ENCODE measurements at regions not wholly inside any gene's neighbourhood (a gene's known extent, or its start where the extent isn't known, plus 50 kb on each side); places are given as distances from the start of the nearest gene placed in this dataset.
A peak's percentile ranks its signal among the peaks of the same experiment; 100 is the strongest.

DNA sequence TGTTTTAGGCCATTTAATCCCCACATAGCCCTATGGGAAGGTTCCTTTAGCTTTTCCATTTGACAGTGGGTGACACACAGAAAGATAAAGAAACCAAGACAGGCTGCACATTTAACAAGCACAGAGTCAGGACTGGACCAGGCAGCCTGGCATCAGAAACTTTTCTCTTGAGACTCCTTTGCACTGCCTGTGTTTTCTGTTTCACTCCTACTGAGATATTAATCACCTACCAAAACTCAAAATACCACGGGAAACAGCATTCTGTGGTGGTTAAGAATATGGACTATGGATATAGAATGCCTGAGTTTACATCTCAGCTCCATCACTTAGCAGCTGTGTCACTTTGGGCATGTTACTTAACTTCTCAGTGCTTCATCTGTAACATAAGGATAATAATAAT, 73.3 kb downstream of the CTAGE1 start:
- H3K36me3 Mint-ChIP-seq (ENCODE audit: low read depth), result no peaks in the 10 kb centered on the region

DNA sequence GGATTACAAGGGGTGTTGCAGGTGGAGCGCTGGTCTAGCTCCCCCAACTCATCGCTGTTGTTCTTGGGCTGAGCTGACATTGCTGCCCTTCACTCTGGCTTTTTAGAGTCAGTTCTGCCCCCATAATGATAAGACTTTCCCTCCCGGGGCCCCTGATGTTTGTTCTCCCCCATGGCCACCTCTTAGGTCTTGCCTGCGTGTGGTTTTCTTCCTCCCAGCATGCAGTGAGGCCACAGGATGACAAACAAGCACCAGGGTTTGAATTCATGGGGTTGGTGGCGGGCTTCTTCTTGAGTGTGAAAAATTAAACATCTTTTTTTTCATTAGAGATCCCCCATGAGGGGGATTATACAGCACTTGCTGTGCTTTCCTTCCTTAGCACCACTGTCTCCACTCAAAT, 74.1 kb downstream of the CTAGE1 start:
- no peak overlapping the region for H3K4me3 Mint-ChIP-seq
- peaks cover 47% of the 10 kb centered on the region for H3K27me3 Mint-ChIP-seq (ENCODE audit: low read depth)
- H3K27ac Mint-ChIP-seq, result no peak overlapping the region
- no peaks in the 10 kb centered on the region for H3K9me3 Mint-ChIP-seq
- TF ChIP-seq, protein P1, sequence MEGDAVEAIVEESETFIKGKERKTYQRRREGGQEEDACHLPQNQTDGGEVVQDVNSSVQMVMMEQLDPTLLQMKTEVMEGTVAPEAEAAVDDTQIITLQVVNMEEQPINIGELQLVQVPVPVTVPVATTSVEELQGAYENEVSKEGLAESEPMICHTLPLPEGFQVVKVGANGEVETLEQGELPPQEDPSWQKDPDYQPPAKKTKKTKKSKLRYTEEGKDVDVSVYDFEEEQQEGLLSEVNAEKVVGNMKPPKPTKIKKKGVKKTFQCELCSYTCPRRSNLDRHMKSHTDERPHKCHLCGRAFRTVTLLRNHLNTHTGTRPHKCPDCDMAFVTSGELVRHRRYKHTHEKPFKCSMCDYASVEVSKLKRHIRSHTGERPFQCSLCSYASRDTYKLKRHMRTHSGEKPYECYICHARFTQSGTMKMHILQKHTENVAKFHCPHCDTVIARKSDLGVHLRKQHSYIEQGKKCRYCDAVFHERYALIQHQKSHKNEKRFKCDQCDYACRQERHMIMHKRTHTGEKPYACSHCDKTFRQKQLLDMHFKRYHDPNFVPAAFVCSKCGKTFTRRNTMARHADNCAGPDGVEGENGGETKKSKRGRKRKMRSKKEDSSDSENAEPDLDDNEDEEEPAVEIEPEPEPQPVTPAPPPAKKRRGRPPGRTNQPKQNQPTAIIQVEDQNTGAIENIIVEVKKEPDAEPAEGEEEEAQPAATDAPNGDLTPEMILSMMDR (IDR thresholded peaks at IDR 0.05; ENCODE audit: unreplicated experiment in 3 of 3), result no peak
- peaks cover 51% of the 10 kb centered on the region for H3K4me1 Mint-ChIP-seq
- no peaks in the 10 kb centered on the region for H3K36me3 Mint-ChIP-seq (ENCODE audit: low read depth)

More for the DNA sequence above, 73.3 kb downstream of the CTAGE1 start:
- Mint-ChIP-seq H3K27ac (no peak overlapping the region), H3K4me1 (peaks cover 54% of the 10 kb centered on the region), H3K9me3 (no peaks in the 10 kb centered on the region), H3K27me3 (ENCODE audit: low read depth) (peaks cover 50% of the 10 kb centered on the region), H3K4me3 (no peak overlapping the region)
- TF ChIP-seq, protein P1 (IDR thresholded peaks at IDR 0.05; ENCODE audit: unreplicated experiment in 3 of 3), result no peak

DNA sequence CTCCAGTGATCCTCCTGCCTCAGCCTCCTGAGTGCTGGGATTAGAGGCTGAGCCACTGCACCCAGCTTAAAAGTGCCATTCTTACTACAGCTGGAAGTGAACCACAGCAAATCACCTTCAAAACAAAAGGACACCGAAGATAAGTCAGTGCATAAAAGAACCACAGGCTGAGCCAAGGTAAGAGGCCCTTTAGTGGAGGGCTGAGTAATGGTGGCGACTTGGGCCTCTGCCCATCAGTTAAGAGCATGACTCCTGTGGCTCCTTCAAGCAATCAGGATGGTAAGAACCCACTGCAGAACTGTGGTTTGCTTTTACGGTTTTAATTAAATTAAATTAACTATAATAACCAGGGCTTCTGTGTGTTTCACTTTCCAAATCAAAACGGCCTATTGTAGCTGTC, 75.1 kb downstream of the CTAGE1 start:
- no peaks in the 10 kb centered on the region for H3K9me3 Mint-ChIP-seq

DNA sequence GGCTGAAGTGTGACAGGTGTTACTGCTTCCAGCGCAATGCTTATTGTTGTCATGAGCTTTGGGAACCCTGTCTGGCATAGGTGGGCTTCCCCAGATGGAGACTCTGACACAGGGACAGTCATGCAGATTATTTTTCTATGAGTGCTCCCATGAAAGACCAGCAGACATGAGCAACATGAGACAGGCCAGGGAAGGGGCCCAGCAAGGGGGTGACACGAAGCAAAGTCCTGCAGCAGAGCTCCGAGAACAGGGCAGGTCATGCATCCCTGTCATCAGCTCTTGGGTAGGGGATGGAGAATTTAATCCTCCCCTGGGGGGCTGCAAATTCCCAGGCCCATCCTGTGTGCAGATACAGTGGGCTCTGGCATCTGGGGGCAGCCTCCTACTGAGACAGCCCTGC, 77.4 kb downstream of the CTAGE1 start:
- H3K27me3 Mint-ChIP-seq (ENCODE audit: low read depth), result peaks cover 35% of the 10 kb centered on the region
- peak overlapping the region in 2 of 3 experiments; percentile 23 to 72 for H3K27ac Mint-ChIP-seq
- TF ChIP-seq, protein P1 (IDR thresholded peaks at IDR 0.05; ENCODE audit: unreplicated experiment in 3 of 3), result no peak
- no peaks in the 10 kb centered on the region for H3K36me3 Mint-ChIP-seq (ENCODE audit: low read depth)
- H3K9me3 Mint-ChIP-seq, result no peaks in the 10 kb centered on the region
- H3K4me1 Mint-ChIP-seq, result peaks cover 40% of the 10 kb centered on the region
- no peak overlapping the region for H3K4me3 Mint-ChIP-seq

More for the DNA sequence above, 75.1 kb downstream of the CTAGE1 start:
- Mint-ChIP-seq H3K4me1 (peaks cover 52% of the 10 kb centered on the region), H3K27me3 (ENCODE audit: low read depth) (peaks cover 44% of the 10 kb centered on the region), H3K27ac (peak overlapping the region in 2 of 3 experiments; percentile 31 to 75), H3K4me3 (no peak overlapping the region), H3K36me3 (ENCODE audit: low read depth) (no peaks in the 10 kb centered on the region)
- TF ChIP-seq, protein P1 (IDR thresholded peaks at IDR 0.05; ENCODE audit: unreplicated experiment in 3 of 3), result no peak

DNA sequence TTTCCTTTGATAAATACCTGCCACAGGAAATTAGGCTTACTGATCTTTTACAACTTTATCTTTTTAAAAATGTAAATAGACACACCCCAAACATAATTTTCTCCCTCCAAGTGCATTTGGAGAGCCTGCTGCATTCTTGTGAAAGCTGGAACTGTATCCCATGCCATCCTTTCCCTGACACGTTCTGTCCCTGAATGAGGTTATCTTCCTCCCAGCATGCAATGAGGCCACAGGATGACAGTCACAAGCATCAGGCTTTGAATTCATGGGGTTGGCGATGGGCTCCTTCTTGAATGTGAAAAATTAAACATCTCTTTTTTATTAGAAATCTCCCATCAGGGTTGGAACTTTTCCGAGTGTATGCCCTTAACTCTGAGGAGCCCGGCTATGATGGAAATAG, 77.8 kb downstream of the CTAGE1 start:
- H3K9me3 Mint-ChIP-seq, result no peaks in the 10 kb centered on the region

DNA sequence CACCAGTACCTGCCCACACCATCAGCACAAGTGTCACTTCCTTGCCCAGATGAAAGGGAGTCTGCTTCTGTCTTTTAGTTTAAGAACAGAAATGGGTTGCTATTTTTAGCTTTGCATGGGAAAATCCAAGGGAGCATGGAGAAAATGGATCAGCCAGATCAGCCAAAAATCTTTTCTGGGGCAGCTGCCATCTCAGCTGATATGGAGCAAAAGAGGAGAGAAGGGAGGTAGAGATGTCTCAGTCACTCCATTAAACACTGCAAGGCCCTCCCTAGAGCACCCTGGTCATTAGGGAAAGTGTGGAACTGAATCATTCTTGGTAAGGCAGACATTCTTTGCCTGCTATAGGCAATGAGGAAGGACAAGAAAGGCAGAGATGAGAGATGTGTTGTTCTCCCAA, 79.9 kb downstream of the CTAGE1 start:
- no peak overlapping the region for H3K4me3 Mint-ChIP-seq
- H3K4me1 Mint-ChIP-seq, result peaks cover 42% of the 10 kb centered on the region
- H3K36me3 Mint-ChIP-seq (ENCODE audit: low read depth), result no peaks in the 10 kb centered on the region
- peaks cover 29% of the 10 kb centered on the region for H3K27me3 Mint-ChIP-seq (ENCODE audit: low read depth)
- H3K9me3 Mint-ChIP-seq, result no peaks in the 10 kb centered on the region
- H3K27ac Mint-ChIP-seq, result peak overlapping the region in 2 of 3 experiments; percentile 22 to 23
- TF ChIP-seq, protein P1 (IDR thresholded peaks at IDR 0.05; ENCODE audit: unreplicated experiment in 3 of 3), result no peak

More for the DNA sequence above, 77.8 kb downstream of the CTAGE1 start:
- TF ChIP-seq, protein P1 (IDR thresholded peaks at IDR 0.05; ENCODE audit: unreplicated experiment in 3 of 3), result no peak
- Mint-ChIP-seq H3K27me3 (ENCODE audit: low read depth) (peaks cover 32% of the 10 kb centered on the region), H3K27ac (peak overlapping the region in 2 of 3 experiments; percentile 23 to 72), H3K4me1 (peaks cover 41% of the 10 kb centered on the region), H3K36me3 (ENCODE audit: low read depth) (no peaks in the 10 kb centered on the region), H3K4me3 (no peak overlapping the region)
